ENCODE measurements at regions not wholly inside any gene's neighbourhood (a gene's known extent, or its start where the extent isn't known, plus 50 kb on each side); places are given as distances from the start of the nearest gene placed in this dataset.

- no peak for TF ChIP-seq POLR2A (IDR thresholded peaks at IDR 0.05)
- TF ChIP-seq CTCF (IDR thresholded peaks at IDR 0.05), result no peak
These were observed 77.8 kb downstream of the TEX36 start for GRCh38 chr10:125605167-125605566.

Measured in esophagus squamous epithelium (tissue), 4 donors.